Fibroblast of the aortic adventitia (primary cell): ENCODE measurements at regions not wholly inside any gene's neighbourhood (a gene's known extent, or its start where the extent isn't known, plus 50 kb on each side); places are given as distances from the start of the nearest gene placed in this dataset.

Experiments
- DNase-seq: peaks from one replicate; pipeline ENCODE4 v3.0.0-alpha.2; 2010; ENCODE audit warnings: low read depth
- H3K4me3 ChIP-seq: 2 replicates; pipeline ENCODE4 v1.5.1; 2011; ENCODE audit warnings: low read depth, mild to moderate bottlenecking, control low read depth, low read length, moderate library complexity
- CTCF ChIP-seq: IDR thresholded peaks from 2 replicates; pipeline ENCODE4 v1.5.1; 2011; ENCODE audit warnings: mild to moderate bottlenecking, low read length, control low read depth, inconsistent platforms; ENCODE audit not compliant: insufficient read depth

DNA sequence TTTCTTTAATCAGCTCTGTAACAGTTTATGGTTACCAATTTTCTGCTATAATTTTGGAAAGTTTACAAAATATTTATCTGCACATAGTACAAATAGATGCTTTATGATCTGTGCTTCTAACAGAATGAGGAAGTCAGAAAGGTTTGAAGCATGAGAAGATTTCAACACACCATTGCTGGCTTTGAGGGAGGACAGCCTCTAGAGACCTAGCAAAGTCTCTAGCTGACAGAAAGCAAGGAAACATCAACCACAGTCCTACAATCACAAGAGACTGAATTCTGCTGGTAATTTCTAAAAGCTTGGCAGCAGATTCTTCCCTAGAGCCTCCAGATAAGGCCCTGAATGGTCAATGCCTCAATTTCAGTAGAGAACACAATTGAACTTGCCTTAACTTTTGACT is 750.8 kb upstream of the SLC35B3 start:
- no peak overlapping the region for H3K4me3 ChIP-seq
- TF ChIP-seq CTCF = no peak
- DNase-seq = no peak

DNA sequence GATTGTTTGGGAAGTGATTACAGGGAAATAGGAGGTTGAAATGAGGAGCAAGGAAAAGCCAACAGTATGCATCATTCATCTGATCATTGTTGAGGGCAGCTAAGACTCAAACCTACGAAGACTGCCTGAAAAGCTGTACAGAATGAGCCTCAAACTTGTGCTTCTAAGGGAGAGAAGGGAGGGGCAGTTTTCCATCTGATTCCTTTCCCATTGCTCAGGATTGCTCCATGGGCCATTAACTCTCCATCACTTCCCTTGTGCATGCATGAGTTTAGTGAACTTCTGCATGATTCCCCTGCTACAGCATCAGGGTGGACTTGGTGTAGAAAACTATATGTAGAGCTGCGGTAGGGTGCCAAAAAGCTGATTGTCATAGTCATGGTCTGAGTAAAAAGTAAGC is 742.7 kb upstream of the SLC35B3 start:
- no peak overlapping the region for H3K4me3 ChIP-seq
- no peak for DNase-seq
- no peak for TF ChIP-seq CTCF

DNA sequence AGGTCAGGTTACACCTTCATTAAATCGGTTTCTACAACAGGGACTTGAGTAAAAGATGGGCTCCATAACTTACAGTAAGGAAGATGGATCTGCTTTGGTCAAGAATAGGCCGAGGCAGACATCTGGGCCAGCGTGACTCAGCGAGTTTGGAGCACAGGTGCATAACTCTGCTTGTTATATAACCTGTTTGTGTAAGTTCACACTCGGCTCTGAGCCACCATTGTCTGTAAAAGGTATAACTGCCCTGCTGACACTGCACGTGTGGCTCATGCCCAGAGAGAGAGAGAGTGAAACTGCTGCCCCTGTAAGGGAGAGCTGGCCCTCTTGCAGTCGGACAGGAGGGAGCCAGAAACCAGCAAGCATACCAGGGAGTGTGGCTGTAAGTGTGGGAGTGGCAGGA is 737.9 kb upstream of the SLC35B3 start:
- TF ChIP-seq CTCF = no peak
- DNase-seq = no peak

GRCh38 chr6:9172096-9172495 is 736.8 kb upstream of the SLC35B3 start:
- no peak for DNase-seq
- no peak for TF ChIP-seq CTCF
- H3K4me3 ChIP-seq = no peak overlapping the region

More for the DNA sequence above, 737.9 kb upstream of the SLC35B3 start:
- H3K4me3 ChIP-seq = no peak overlapping the region

- DNase-seq = no peak
- no peak for TF ChIP-seq CTCF
- H3K4me3 ChIP-seq = no peak overlapping the region
These were observed 733.3 kb upstream of the SLC35B3 start for GRCh38 chr6:9168669-9169068.

GRCh38 chr6:9161731-9162130 is 726.4 kb upstream of the SLC35B3 start:
- no peak overlapping the region for H3K4me3 ChIP-seq
- DNase-seq = no peak
- TF ChIP-seq CTCF = no peak

DNA sequence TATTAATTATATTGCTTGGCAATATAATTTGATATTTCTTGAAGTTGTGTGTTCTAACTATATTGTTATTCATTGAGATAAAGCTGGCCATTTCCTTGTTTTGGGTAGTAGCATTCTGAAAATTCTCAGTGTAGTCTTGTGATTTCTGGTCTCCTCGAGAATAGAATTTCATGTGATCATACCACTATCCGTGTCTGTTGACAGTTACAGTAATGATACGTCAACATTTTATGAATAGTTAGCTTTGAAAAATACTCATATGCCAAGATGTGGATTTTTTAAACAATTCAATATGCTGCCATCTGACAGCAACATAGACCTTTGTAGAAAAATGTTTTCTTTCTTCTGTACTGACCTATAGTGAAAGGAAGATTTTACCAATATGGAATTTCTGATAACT is 723.7 kb upstream of the SLC35B3 start:
- DNase-seq = no peak
- TF ChIP-seq CTCF = no peak
- no peak overlapping the region for H3K4me3 ChIP-seq
